HUES64 (cell line): ENCODE measurements at regions not wholly inside any gene's neighbourhood (a gene's known extent, or its start where the extent isn't known, plus 50 kb on each side); places are given as distances from the start of the nearest gene placed in this dataset.

Source experiments
- H3K27ac ChIP-seq: 2 replicates; pipeline ENCODE4 v1.7.0; 2013; ENCODE audit warnings: low read depth, low read length, inconsistent platforms
- H3K27me3 ChIP-seq: 2 replicates; pipeline ENCODE4 v1.6.1; 2013; ENCODE audit warnings: mild to moderate bottlenecking, low read length; ENCODE audit not compliant: insufficient read depth
- H3K36me3 ChIP-seq: 2 replicates; pipeline ENCODE4 v1.6.1; 2013; ENCODE audit warnings: mild to moderate bottlenecking, low read length; ENCODE audit not compliant: insufficient read depth
- H3K4me1 ChIP-seq: 2 replicates; pipeline ENCODE4 v1.6.1; 2013; ENCODE audit warnings: mild to moderate bottlenecking, low read length, moderate library complexity; ENCODE audit not compliant: insufficient read depth
- H3K4me3 ChIP-seq: 2 replicates; pipeline ENCODE4 v1.5.1; 2013; ENCODE audit warnings: mild to moderate bottlenecking, low read length, moderate library complexity
- H3K9ac ChIP-seq: 2 replicates; pipeline ENCODE4 v1.6.1; 2013; ENCODE audit warnings: mild to moderate bottlenecking, low read depth, low read length
- H3K9me3 ChIP-seq: 2 replicates; pipeline ENCODE4 v1.6.1; 2013; ENCODE audit warnings: low read depth, low read length; ENCODE audit not compliant: insufficient read depth
- WGBS: fragments of 150-250, 120-280 bp; methylation state at CpG from one replicate; pipeline ENCODE4 v1.1.7; 2013; ENCODE audit warnings: missing lambda C conversion rate; 5-methylcytosine and 5-hydroxymethylcytosine counted together

DNA sequence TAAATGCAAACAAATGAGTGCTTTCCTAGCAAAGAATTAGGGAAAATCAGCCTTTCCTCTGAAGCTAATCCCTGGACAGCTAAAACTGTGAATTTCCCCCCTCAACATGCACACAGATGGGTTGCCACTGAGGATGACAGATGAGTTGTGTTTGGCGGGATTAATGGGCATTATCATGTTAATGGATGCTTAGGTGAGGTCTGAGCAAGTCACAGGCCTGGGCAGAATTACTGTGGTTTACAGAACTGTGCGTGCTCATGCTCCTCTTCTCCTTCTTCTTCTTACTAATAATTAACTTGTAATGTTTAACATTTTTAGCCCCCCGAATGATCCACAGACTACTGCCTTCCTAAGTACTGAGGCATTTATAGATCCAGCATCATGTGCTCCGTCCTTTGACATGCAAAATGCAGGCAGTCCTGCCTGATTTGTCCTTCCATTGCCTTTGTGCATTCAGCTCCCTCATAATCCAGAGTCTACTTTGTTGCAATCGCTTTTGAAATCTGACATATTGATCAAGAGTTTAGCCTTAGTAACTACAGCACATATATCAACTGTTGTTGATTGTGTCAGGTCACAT lies 753.4 kb upstream of the MMS22L start:
- peak overlapping the region; percentile 70 for H3K27ac ChIP-seq
- no peaks in the 10 kb centered on the region for H3K36me3 ChIP-seq
- WGBS, result 16% methylated on average over 5 of the region's 5 CpGs
- H3K9ac ChIP-seq, result peak overlapping the region; percentile 15; the same call in 1 of the 2 replicates
- no peaks in the 10 kb centered on the region for H3K27me3 ChIP-seq
- no peaks in the 10 kb centered on the region for H3K9me3 ChIP-seq
- H3K4me1 ChIP-seq, result peaks cover 60% of the 10 kb centered on the region
- H3K4me3 ChIP-seq, result no peak overlapping the region

DNA sequence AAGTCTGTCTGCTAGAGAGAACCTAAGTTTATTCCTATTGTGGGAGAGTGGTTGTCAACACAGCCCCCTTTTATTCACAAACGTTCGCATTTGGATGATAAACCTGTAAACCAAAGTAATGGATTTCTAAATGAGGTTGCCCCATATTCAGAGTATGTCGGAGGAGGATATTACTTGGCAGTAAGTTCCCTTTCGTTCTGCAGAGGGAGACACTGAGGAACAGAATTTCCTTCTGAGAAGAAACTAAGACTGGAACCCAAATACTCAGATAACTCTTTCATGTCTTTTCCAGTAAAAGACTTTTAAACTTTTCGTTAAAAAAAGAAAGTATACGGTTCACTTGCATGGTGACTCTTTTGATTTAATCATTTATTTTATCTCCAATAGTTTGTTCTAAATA lies 754.6 kb upstream of the MMS22L start:
- Histone ChIP-seq H3K27me3 (no peaks in the 10 kb centered on the region), H3K4me1 (peaks cover 71% of the 10 kb centered on the region), H3K9ac (no peak overlapping the region), H3K9me3 (no peaks in the 10 kb centered on the region), H3K27ac (peak overlapping the region; percentile 93), H3K4me3 (no peak overlapping the region), H3K36me3 (no peaks in the 10 kb centered on the region)
- WGBS, result 75% methylated on average over 6 of the region's 6 CpGs

GRCh38 chr6:98039443-98039842 lies 756.4 kb upstream of the MMS22L start:
- Histone ChIP-seq H3K9me3 (no peaks in the 10 kb centered on the region), H3K4me3 (peak overlapping the region; percentile 31), H3K27ac (peak overlapping the region; percentile 93), H3K4me1 (peaks cover 90% of the 10 kb centered on the region), H3K27me3 (no peaks in the 10 kb centered on the region), H3K9ac (peak overlapping the region; percentile 63), H3K36me3 (no peaks in the 10 kb centered on the region)
- 26% methylated on average over 5 of the region's 5 CpGs for WGBS

DNA sequence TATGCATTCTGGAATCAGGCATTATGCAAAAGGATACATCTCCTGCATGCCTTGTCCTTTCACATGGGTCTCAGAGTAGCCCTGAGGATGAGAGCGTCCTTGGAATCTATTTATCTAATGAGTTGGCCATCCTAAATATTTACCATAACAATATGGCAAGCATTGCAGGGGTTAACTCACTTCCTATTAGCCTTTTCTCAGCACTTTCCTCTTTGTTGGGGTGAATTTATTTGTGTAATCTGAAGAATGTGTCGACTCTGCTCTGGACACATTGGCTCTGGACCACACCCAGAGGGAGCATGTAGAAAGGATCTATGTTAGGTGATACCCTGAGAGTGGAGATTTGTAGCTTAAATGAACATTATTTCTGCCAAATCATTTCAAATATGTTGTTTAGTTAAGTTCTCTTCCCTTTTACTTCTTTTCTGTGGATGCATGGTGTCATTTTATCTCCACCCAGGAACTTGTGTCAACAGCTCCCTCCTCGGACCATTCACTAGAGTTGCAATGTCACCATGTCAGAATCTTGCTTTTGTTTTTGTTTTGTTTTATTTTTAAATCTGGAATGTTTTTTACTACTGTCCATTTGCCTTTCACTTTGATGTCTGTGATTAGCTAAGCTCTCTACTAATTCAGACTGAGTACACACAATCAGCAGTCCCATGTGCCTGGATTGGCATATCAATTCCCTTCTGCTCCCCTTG lies 757.0 kb upstream of the MMS22L start:
- Histone ChIP-seq H3K4me1 (peaks cover 96% of the 10 kb centered on the region), H3K9me3 (no peaks in the 10 kb centered on the region), H3K27me3 (no peaks in the 10 kb centered on the region), H3K36me3 (no peaks in the 10 kb centered on the region), H3K27ac (peak overlapping the region; percentile 93), H3K4me3 (peak overlapping the region; percentile 31), H3K9ac (peak overlapping the region; percentile 73)
- WGBS, result 7% methylated on average over 2 of the region's 3 CpGs

GRCh38 chr6:98041056-98041455 lies 758.0 kb upstream of the MMS22L start:
- Histone ChIP-seq H3K27ac (peak overlapping the region; percentile 93), H3K4me1 (peaks cover 99% of the 10 kb centered on the region), H3K9ac (peak overlapping the region; percentile 73), H3K27me3 (no peaks in the 10 kb centered on the region), H3K36me3 (no peaks in the 10 kb centered on the region), H3K4me3 (peak overlapping the region; percentile 20), H3K9me3 (no peaks in the 10 kb centered on the region)

GRCh38 chr6:98041921-98042320 lies 758.9 kb upstream of the MMS22L start:
- H3K4me1 ChIP-seq, result peaks cover 98% of the 10 kb centered on the region
- no peaks in the 10 kb centered on the region for H3K9me3 ChIP-seq
- no peaks in the 10 kb centered on the region for H3K36me3 ChIP-seq
- peak overlapping the region; percentile 73; the same call in 1 of the 2 replicates for H3K9ac ChIP-seq
- no peaks in the 10 kb centered on the region for H3K27me3 ChIP-seq
- WGBS, result 45% methylated on average over 5 of the region's 5 CpGs
- H3K4me3 ChIP-seq, result no peak overlapping the region; the same call in 1 of the 2 replicates
- peak overlapping the region; percentile 93 for H3K27ac ChIP-seq

DNA sequence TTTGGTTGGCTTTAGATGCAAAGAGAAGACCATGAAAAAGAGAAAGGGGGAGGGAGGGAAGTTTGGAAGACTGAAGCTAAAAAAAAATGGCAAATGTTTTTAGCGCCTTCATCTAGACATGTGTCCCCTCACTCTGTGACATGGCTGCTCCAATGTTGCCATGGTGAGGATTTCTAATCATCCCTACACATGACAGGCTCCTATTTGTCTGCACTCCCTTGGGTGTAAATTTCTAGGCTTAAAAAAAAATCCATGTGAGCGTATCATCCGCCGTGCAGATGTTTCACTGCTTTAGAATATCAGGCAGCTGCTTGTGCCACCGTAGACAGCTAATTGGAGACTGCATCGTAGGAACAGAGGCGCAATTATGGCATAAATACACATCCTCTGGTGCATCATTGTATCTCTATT lies 761.1 kb upstream of the MMS22L start:
- Histone ChIP-seq H3K4me3 (no peak overlapping the region), H3K9ac (no peak overlapping the region), H3K27me3 (no peaks in the 10 kb centered on the region), H3K27ac (no peak overlapping the region), H3K9me3 (no peaks in the 10 kb centered on the region), H3K36me3 (no peaks in the 10 kb centered on the region), H3K4me1 (peaks cover 92% of the 10 kb centered on the region)
- WGBS, result 89% methylated on average over 7 of the region's 7 CpGs

DNA sequence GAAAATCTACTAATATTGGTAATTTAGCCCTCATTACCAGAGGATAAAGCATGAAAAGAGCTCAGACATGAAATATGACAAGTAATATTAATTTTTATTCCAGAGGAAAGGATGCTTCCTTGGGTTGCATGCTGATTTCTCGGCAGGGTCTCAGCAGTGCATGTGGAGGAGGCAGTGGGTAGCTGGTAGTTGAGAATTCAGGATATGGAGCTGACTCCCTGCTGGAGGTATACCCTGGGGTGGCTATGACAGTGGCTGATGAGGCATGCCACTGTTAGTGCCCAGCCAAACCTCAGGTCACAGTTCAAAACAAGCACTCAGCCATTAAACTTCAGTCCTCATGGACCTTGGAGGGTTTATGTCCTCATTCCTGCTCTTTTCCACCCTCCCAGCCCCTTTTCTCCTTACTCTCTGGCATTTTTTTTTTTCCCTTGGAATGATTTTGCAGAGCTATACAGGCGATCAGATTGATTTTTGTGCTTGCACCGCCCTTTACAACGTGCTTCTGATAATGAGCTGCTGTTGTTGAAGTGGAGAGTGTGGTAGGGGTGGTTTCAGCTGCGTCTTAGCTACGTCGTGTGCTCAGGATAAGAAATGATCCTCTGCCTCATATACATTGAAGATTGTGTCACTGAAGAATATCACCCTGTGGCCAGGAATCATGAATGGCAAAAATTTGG lies 761.9 kb upstream of the MMS22L start:
- Histone ChIP-seq H3K27me3 (no peaks in the 10 kb centered on the region), H3K9me3 (no peaks in the 10 kb centered on the region), H3K4me3 (no peak overlapping the region), H3K36me3 (no peaks in the 10 kb centered on the region), H3K4me1 (peaks cover 86% of the 10 kb centered on the region), H3K9ac (peak overlapping the region; percentile 17; the same call in 1 of the 2 replicates), H3K27ac (no peak overlapping the region)
- WGBS, result 74% methylated on average over 7 of the region's 7 CpGs

- H3K4me3 ChIP-seq, result no peak overlapping the region
- WGBS, result 85% methylated on average over 2 of the region's 2 CpGs
These were observed 764.1 kb upstream of the MMS22L start for GRCh38 chr6:98047164-98047563.

DNA sequence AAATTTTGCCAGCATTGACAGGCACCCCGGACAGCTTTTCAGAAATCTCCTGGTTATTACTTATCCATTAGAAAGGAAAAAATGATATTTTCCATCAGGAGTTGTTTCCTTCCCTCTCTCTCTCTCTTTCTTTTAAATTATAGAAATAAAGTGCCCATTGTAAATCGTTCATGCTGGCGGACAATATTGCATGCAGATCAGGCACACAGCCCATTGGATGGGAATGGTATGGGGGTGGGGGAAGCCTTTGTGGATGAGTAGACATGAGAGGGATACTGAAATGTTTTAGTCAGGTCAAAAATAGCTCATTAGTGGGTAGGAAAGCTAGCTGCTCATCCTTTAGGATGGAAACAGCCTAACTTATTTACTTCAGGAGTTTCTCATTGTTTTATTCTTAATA lies 764.9 kb upstream of the MMS22L start:
- peaks cover 56% of the 10 kb centered on the region for H3K4me1 ChIP-seq

More at GRCh38 chr6:98047164-98047563, 764.1 kb upstream of the MMS22L start:
- H3K4me1 ChIP-seq, result peaks cover 64% of the 10 kb centered on the region
- no peak overlapping the region for H3K27ac ChIP-seq
- no peaks in the 10 kb centered on the region for H3K36me3 ChIP-seq
- no peaks in the 10 kb centered on the region for H3K27me3 ChIP-seq
- H3K9ac ChIP-seq, result no peak overlapping the region
- no peaks in the 10 kb centered on the region for H3K9me3 ChIP-seq

DNA sequence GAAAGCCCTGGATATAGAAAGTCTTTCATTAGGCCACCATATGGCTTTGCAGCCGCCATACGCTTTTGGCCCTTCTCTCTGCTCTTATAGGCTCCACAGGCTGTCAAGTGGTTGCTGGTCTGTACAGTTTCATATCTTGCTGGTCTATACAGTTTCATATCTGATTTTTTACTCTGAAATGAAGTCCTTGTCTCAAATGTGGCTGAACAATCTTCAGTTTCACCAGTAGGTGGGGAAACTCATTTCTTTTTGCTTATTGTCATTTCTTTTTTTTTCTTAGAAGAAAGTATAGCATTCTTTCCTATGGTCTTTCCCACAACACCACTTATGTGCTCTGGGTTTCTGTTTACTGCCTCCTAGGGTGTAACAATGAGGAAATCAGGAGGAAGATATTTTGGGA lies 771.4 kb upstream of the MMS22L start:
- Histone ChIP-seq H3K4me3 (no peak overlapping the region), H3K27ac (no peak overlapping the region), H3K27me3 (no peaks in the 10 kb centered on the region), H3K36me3 (no peaks in the 10 kb centered on the region), H3K9ac (no peak overlapping the region), H3K4me1 (peaks cover 11% of the 10 kb centered on the region), H3K9me3 (no peaks in the 10 kb centered on the region)
- WGBS, result 98% methylated on average over 2 of the region's 2 CpGs

More for the DNA sequence above, 764.9 kb upstream of the MMS22L start:
- H3K9me3 ChIP-seq, result no peaks in the 10 kb centered on the region
- H3K27ac ChIP-seq, result no peak overlapping the region
- H3K36me3 ChIP-seq, result no peaks in the 10 kb centered on the region
- no peaks in the 10 kb centered on the region for H3K27me3 ChIP-seq
- H3K4me3 ChIP-seq, result no peak overlapping the region
- 89% methylated on average over 2 of the region's 3 CpGs for WGBS
- no peak overlapping the region for H3K9ac ChIP-seq
